GM12864 (cell line): ENCODE measurements at regions not wholly inside any gene's neighbourhood (a gene's known extent, or its start where the extent isn't known, plus 50 kb on each side); places are given as distances from the start of the nearest gene placed in this dataset.

Experiments
- DNase-seq: peaks from one replicate; pipeline ENCODE4 v3.0.0-alpha.2; 2011; ENCODE audit warnings: low read depth
- H3K4me3 ChIP-seq: 2 replicates; pipeline ENCODE4 v1.5.1; 2011; ENCODE audit warnings: mild to moderate bottlenecking, low read depth, low read length, control low read depth
- TF ChIP-seq, protein P1 (sequence below): IDR thresholded peaks from 2 replicates; pipeline ENCODE4 v1.5.1; 2011; ENCODE audit warnings: low read depth, mild to moderate bottlenecking, moderate library complexity, low read length, control low read depth, inconsistent platforms; ENCODE audit errors: missing control alignments

DNA sequence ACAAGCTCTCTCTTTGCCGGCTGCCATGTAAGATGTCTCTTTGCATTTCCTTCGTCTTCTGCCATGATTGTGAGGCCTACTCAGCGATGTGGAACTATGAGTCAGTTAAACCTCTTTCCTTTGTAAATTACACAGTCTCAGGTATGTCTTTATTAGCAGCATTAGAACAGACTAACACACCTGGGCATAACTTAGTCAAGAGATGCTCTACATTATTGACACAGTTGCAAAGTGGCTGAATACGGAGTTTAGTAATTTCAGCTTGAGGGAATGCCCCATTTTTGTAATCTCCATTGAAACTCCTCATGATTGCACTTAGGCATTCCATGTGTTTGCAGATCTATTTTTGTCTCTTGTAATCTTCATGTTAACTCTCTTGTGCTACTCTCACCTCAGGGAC, 299.5 kb upstream of the HAND2 start:
- no peak overlapping the region for H3K4me3 ChIP-seq
- DNase-seq, result no peak
- TF ChIP-seq, protein P1, sequence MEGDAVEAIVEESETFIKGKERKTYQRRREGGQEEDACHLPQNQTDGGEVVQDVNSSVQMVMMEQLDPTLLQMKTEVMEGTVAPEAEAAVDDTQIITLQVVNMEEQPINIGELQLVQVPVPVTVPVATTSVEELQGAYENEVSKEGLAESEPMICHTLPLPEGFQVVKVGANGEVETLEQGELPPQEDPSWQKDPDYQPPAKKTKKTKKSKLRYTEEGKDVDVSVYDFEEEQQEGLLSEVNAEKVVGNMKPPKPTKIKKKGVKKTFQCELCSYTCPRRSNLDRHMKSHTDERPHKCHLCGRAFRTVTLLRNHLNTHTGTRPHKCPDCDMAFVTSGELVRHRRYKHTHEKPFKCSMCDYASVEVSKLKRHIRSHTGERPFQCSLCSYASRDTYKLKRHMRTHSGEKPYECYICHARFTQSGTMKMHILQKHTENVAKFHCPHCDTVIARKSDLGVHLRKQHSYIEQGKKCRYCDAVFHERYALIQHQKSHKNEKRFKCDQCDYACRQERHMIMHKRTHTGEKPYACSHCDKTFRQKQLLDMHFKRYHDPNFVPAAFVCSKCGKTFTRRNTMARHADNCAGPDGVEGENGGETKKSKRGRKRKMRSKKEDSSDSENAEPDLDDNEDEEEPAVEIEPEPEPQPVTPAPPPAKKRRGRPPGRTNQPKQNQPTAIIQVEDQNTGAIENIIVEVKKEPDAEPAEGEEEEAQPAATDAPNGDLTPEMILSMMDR, result no peak

DNA sequence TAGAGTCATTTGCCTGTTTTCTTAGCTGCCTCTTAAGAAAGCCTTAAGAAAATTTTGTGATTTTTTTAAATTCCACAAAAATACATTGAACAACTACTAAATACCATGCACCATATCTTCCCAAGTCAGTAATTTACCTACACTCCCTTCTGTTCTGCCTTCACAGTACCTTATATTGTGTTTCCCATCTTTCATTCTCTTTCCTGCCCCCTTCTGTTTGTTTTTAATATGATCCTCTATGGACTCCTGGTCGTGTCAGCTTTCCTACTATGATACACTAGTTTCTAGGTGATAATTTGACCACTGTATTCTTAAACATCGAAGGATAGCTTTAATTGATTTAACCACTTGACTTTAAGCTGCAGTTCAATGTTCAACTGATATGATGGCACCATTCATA, 297.7 kb upstream of the HAND2 start:
- TF ChIP-seq, protein P1, result no peak
- H3K4me3 ChIP-seq, result no peak overlapping the region
- no peak for DNase-seq

DNA sequence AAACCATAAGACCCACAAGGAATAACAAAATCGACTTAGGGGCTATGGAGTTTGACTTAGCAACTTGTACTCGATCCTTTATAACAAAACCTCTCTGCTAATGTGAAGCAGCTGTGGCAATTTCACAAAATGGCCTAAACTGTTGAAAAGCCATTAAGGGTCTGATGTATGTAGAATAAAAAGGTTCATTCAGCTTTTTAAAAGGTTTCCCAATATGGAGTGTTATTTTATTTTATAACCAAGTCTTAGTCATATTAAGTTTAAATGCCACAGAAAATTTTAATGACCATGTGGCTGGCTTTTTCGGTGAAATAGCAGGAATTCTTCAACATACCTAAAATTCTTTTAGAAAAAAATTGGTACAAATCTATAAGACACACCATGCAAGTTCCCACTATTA, 291.8 kb upstream of the HAND2 start:
- TF ChIP-seq, protein P1, result no peak
- DNase-seq, result no peak
- H3K4me3 ChIP-seq, result no peak overlapping the region

DNA sequence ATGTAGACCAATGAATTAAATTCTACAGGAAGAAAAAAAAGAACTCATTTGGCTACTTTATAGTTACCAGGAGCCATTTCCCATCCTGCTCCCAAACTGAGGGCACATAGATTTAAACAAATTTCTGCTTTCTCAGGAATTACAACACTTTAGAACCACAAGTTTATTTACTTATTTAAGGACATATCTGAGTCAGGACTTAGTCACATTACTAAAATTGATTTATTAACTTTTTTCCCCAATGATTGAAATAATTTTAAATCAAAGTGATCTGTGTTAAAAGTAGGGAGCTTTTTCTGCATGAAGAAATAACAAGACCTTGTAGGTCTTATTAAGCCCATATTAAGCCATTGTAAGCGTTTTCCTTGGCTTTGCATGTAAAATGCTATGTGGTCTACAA, 291.0 kb upstream of the HAND2 start:
- no peak overlapping the region for H3K4me3 ChIP-seq
- TF ChIP-seq, protein P1, result no peak
- DNase-seq, result no peak

DNA sequence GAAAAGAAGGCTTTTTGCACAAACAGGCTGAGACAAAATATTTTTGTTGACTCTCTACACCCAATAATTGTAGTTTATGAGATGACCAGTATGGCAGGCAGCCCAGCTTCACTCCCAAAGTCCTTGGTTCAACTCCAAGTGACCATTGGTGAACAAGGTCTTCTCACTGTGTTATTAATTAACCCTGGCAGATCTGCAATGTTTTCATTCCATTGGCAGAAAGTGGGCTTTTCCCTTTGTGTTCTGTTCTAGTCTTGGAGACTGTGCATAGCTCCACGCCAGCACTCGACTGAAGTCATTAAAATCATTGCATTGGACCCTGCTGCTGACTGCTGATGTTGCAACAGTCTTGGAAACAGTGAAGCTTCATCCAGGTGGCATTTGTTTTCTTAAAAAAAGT, 277.3 kb upstream of the HAND2 start:
- H3K4me3 ChIP-seq, result no peak overlapping the region
- DNase-seq, result no peak
- TF ChIP-seq, protein P1, result no peak

DNA sequence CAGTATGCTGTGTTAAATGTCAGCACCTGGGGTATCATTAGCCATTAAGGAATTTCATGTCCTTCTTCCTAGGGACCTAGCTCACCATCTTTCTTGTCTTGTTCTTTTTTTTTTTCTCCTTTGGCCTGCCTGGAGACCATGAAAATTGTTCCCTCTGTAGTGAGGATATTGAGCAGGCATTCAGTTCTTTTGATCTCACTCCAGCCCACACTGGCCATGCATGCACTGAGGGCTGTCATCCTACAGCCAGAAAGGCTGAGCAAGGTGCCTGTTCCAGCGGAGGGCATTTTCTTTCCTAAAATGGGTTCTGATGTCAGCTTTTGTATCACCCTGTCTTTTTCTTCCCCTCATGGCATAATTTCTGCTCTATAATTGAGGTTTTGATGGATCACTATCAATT, 275.9 kb upstream of the HAND2 start:
- TF ChIP-seq, protein P1, result no peak
- DNase-seq, result no peak
- H3K4me3 ChIP-seq, result no peak overlapping the region

DNA sequence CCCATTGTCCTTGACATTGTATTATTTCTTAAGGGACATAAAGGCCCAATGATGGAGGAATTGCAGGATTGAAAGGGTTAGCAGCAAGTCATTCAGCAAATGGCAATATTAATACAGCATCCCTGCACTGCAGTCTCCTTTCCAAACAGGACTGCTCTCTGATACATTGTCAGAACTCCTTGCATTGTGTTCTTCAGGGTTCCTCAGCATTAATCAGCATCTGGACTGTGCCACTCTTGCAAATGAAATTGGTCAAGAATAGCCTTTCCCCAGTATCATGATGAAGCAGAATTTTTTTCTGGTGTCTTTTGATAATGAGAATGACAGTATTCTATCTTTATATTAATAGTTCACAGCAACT, 272.6 kb upstream of the HAND2 start:
- TF ChIP-seq, protein P1, result no peak
- DNase-seq, result no peak
- H3K4me3 ChIP-seq, result no peak overlapping the region
